ENCODE measurements at regions not wholly inside any gene's neighbourhood (a gene's known extent, or its start where the extent isn't known, plus 50 kb on each side); places are given as distances from the start of the nearest gene placed in this dataset.

- Histone ChIP-seq H3K14ac (ENCODE audit: insufficient read length) (no peak overlapping the region), H3K79me1 (ENCODE audit: low read depth, low read length) (no peaks in the 10 kb centered on the region), H3K4me3 (ENCODE audit: extremely low read depth in 1 of 4, insufficient read depth in 2 of 4, low read depth in 3 of 4, low read length in 4 of 4) (no peak overlapping the region), H3K9me3 (ENCODE audit: insufficient read depth in 2 of 2, low read depth in 1 of 2, low read length in 1 of 2) (no peaks in the 10 kb centered on the region), H3K23me2 (ENCODE audit: low read depth, low read length) (no peaks in the 10 kb centered on the region), H4K8ac (ENCODE audit: extremely low read depth, insufficient read depth, low read length) (no peak overlapping the region), H3K79me2 (ENCODE audit: control insufficient read depth in 1 of 2, insufficient read depth in 2 of 2, low read length in 2 of 2) (no peaks in the 10 kb centered on the region), H2BK15ac (ENCODE audit: low read length) (no peak overlapping the region), H3K4ac (replicated peaks; ENCODE audit: insufficient read length, low read depth, low read length) (no peak overlapping the region), H2BK120ac (replicated peaks; ENCODE audit: low read depth, low read length) (no peak overlapping the region), H2AFZ (ENCODE audit: low read length) (no peak overlapping the region), H4K91ac (replicated peaks; ENCODE audit: insufficient read length, low read length) (no peak overlapping the region), H3K23ac (ENCODE audit: insufficient read length) (no peak overlapping the region), H3K56ac (replicated peaks; ENCODE audit: insufficient read length, low read depth, low read length) (no peak overlapping the region), H3K27me3 (replicated peaks in 1 of 4; ENCODE audit: control insufficient read depth in 3 of 4, extremely low read depth in 1 of 4, insufficient read depth in 3 of 4, low read length in 3 of 4) (no peaks in the 10 kb centered on the region; a peak in 1 of 7 replicates), H2BK20ac (ENCODE audit: low read length) (no peak overlapping the region), H3K9ac (replicated peaks in 1 of 4; ENCODE audit: extremely low read depth in 1 of 4, low read depth in 3 of 4, low read length in 3 of 4) (no peak overlapping the region), H4K5ac (ENCODE audit: insufficient read length, low read depth, low read length) (no peak overlapping the region), H3K4me2 (ENCODE audit: insufficient read depth in 1 of 2, low read depth in 2 of 2, low read length in 2 of 2) (no peak overlapping the region), H3K27ac (ENCODE audit: low read depth, low read length) (no peak overlapping the region), H3K18ac (ENCODE audit: extremely low read depth, low read length) (no peak overlapping the region), H2AK5ac (ENCODE audit: low read depth, low read length) (no peak overlapping the region), H4K20me1 (replicated peaks in 1 of 2; ENCODE audit: control insufficient read depth in 1 of 2, insufficient read depth in 2 of 2, low read length in 2 of 2) (no peaks in the 10 kb centered on the region), H2BK5ac (ENCODE audit: low read depth, low read length) (no peak overlapping the region), H2BK12ac (ENCODE audit: low read depth, low read length) (no peak overlapping the region), H3K4me1 (replicated peaks in 1 of 4; ENCODE audit: control insufficient read depth in 3 of 4, insufficient read depth in 4 of 4, low read length in 3 of 4) (no peaks in the 10 kb centered on the region), H3K36me3 (ENCODE audit: control insufficient read depth in 2 of 4, insufficient read depth in 4 of 4, low read length in 3 of 4) (no peaks in the 10 kb centered on the region)
- TF ChIP-seq BACH1 (IDR thresholded peaks at IDR 0.05; ENCODE audit: low read length) (no peak), HDAC2 (IDR thresholded peaks at IDR 0.05; ENCODE audit: borderline replicate concordance in 1 of 2, low read depth in 2 of 2, low read length in 2 of 2) (no peak), JUND (IDR thresholded peaks at IDR 0.05; ENCODE audit: low read length) (no peak), CREB1 (IDR thresholded peaks at IDR 0.05) (no peak), CTCF (IDR thresholded peaks at IDR 0.05; ENCODE audit: control extremely low read depth in 1 of 3, insufficient read depth in 1 of 3, low read depth in 1 of 3, low read length in 3 of 3) (no peak), SIN3A (conservative IDR thresholded peaks at IDR 0.05 in 1 of 2, IDR thresholded peaks at IDR 0.05 in 1 of 2; ENCODE audit: low read depth in 1 of 2, low read length in 2 of 2) (no peak)
- POLR2A ChIA-PET (ENCODE audit: partially characterized antibody), result no interaction called here
- DNase-seq (ENCODE audit: low read depth in 1 of 2, low spot score in 2 of 2) (no peak), FAIRE-seq (no peak)
- CTCF ChIA-PET (ENCODE audit: partially characterized antibody), result no interaction called here
- WGBS, 2 experiments (ENCODE audit: extremely low coverage in 1 of 2, insufficient coverage in 1 of 2, insufficient read length in 1 of 2, insufficient replicate concordance in 2 of 2, low coverage in 1 of 2, low lambda C conversion rate in 2 of 2, missing lambda C conversion rate in 1 of 2), result 93% methylated on average over 7 of the region's 7 CpGs; no CpG with 5 or more reads in 1 of the 2 experiments
Observed at GRCh38 chr6:102474041-102474807, 1080.7 kb downstream of the GRIK2 start.

All from H1 (cell line).